ENCODE measurements at regions not wholly inside any gene's neighbourhood (a gene's known extent, or its start where the extent isn't known, plus 50 kb on each side); places are given as distances from the start of the nearest gene placed in this dataset.

DNA sequence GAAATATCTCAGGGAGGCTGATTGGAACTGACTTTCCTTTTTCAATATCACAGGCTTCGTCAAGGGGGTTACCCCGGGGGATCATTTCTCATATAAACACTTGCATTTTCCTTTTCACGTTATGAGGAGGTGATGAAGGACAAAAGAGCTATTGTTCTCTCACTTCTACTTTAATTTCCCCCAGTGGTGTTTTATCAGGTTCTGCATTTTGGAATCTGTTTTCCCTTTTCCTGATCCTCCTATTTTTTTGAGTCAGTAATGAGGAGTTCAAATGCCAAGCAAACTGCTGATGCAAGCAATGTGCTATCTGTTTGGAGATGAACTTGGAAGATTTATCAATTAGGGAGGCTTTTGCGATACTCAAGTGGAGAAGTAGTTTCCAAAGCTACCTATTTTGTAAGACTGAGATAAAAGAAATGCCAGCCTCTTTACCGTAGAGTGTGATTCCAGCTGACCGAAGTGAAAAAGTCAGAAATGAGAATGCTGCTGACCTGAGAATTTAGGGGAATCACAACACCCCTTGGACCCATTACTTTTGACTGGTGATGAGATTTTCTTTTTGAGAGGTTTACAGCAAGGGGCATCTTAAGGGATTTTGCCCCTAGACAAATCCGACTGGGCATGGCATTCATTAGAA, 556.0 kb downstream of the RNF144A start:
- DNase-seq: no peak

DNA sequence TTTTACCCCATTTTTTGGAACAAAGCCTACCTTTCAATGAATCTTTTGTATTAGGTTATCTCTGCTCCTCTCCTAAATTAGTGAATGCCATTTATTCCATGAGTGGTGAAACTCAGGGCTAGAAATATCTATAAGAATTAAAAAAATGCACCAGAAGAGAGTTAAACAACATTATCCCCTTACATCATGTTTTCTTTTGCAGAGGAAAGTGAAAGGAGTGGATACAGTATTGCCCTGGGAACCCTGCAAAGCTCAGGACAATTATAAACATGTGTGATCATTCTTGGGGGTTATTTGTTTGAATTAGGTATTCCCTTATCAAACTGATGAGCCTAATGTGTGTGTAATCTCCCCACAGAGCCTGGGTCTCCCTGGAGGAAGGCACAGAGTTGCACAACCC, 559.2 kb downstream of the RNF144A start:
- DNase-seq: no peak

DNA sequence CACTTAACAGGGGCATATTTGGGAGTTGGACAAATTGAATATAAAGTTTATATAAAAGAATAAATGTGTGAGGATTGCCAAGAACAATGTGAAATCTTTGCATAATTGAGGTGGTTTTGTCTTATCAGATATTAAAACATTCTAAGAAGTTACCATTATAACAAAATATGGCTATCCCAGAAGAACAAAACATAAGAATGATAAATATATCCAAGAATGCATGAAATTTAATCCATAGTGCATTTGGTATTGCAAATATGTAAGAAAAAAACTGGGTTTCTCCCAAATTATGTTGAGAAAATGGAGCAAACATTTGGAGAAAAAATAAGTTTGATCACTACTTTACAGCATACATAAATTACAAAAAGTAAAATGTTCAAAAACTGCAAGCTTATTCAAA, 562.4 kb downstream of the RNF144A start:
- DNase-seq: no peak

- no peak for DNase-seq
Observed at GRCh38 chr2:7480431-7480830, 563.2 kb downstream of the RNF144A start.

DNA sequence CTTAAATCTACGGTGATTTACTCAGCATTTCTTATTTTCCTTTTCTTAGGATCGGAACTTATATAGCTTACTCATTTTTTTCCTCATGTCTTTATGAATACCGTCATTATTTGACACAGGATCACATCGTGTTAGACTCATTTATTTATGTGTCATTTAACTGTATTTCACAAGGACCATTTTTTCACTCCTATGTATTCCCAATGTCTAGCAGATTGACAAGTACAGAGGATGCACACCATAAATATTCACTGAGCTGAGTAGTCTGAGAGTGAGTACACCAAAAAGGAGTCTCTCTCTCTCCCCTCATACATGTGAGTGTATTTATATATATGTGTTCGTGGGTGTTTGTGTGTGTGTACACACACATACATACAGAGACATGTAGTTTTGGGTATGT, 573.5 kb downstream of the RNF144A start:
- no peak for DNase-seq

GRCh38 chr2:7492719-7493118, 575.5 kb downstream of the RNF144A start:
- no peak for DNase-seq

GRCh38 chr2:7497178-7497577, 580.0 kb downstream of the RNF144A start:
- no peak for DNase-seq

- no peak for DNase-seq
Observed at GRCh38 chr2:7499018-7499417, 581.8 kb downstream of the RNF144A start.

- DNase-seq: no peak
Observed at GRCh38 chr2:7502336-7502735, 585.1 kb downstream of the RNF144A start.

DNA sequence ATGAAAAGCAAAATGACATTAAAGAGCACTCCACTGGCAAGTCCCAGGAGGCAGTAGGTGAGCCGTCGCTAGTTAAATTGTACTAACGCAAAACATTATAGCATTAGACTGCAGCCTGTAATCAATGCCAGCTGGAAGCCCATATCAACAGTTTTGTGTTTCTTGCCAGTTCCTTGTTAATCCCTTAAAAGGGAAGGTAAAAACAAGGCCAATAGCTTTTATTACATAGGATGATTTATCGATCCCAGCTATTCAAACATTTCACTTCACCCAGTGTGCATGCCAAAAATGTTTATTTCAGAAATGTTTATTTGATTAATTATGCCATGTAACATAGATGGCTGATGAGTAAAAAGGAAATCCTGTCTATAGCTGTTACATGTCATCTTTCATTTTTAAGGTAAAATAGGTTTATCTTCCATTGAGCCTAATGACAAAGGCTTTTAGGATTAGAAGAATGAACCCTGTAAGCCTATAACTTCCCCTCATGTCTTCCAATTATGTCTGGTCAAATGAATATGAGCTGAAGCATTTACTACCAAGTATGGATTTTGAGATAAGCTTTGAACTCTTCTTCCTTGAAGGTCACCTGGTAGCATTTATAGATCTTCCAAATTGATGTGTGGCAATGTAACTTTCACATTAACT, 591.2 kb downstream of the RNF144A start:
- DNase-seq: no peak

- DNase-seq: no peak
Observed at GRCh38 chr2:7510353-7510752, 593.1 kb downstream of the RNF144A start.

DNA sequence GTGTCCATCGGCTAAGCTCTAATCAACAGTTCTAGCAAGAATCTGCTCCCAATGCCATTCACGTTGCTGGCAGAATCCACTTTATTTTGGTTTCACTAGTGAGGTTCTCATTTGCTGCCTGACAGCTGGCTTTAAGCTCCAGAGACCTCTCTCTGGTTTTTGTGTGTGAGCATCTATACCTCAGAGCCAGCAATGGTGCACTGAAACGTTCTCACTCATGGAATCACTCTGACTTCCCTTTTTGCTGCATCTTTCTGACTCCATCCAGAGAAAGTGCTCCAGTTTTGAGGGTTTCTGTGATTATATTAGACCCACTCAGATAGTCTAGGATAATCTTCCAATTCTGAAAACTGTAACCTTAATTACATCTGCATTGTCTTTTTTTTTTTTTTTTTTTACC, 596.6 kb downstream of the RNF144A start:
- DNase-seq: no peak

GRCh38 chr2:7515327-7515726, 598.1 kb downstream of the RNF144A start:
- DNase-seq: no peak

DNA sequence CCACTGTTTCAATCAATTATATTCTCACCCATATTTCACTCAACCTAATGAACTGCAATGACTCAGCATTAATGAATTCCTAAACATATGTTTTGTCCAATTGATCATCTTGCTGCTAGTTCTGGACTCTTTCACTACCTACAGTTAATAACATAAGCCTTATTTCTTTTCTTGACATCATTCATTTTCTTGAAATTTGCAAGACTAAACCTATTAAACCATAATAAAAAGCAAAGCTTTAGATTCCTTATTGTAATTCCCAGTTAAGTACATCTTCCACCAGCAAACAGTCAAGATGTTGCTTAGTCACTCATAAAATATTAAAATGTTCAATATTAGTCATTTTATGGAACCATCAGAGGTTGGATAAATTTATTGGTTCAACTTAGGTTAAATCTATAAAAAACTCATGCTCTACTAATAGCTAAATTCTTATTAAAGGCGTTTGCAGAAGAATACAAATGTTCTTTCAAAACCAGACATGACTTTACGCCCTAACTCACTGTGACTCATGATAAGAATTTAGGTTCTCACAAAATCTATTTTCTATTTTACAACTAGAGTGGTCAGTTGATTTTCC, 599.4 kb downstream of the RNF144A start:
- no peak for DNase-seq

GRCh38 chr2:7517088-7517487, 599.9 kb downstream of the RNF144A start:
- no peak for DNase-seq

DNA sequence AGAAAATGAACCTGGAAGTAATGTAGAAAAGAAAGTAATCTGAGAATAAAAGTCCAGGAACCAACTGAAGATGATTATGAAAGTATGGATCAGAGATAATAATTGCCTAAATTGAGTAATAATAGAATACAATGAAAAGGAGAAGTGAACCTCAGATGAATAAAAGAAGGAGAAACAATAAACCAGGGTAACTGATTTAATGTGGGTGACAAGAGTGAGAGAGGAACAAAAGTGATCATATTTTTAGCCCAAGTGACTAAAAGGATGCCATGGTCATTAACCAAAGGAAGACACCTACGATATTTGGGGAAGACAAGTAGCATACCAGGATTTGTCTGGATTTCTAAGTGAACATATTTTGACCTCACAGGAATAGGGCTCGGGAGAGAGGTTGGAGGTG, 600.6 kb downstream of the RNF144A start:
- no peak for DNase-seq

- no peak for DNase-seq
Observed at GRCh38 chr2:7523481-7524120, 606.4 kb downstream of the RNF144A start.

DNA sequence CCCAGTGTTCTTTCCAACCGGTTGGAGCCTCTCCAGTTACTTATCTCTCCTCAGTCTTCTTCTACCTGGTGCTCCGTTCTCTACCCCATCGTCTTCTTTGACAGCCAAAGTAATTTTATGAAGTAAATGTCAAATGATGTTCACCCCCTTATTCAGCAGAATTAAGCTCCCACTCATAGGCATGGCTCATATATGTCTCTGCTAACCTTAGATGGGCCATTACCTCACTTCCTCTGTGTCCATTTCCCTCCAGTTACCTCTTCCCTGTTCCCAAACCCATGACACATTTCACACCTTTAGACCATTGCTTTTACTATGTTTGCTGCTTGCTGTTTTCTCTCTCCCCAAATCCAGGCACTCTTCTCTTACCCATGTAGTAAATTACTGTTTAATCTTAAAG, 607.0 kb downstream of the RNF144A start:
- no peak for DNase-seq

GRCh38 chr2:7525746-7526145, 608.5 kb downstream of the RNF144A start:
- no peak for DNase-seq

- DNase-seq: no peak
Observed at GRCh38 chr2:7527165-7527722, 610.0 kb downstream of the RNF144A start.

GRCh38 chr2:7530001-7530400, 612.8 kb downstream of the RNF144A start:
- no peak for DNase-seq

- DNase-seq: no peak
Observed at GRCh38 chr2:7539077-7539476, 621.9 kb downstream of the RNF144A start.

GRCh38 chr2:7539760-7540159, 622.5 kb downstream of the RNF144A start:
- DNase-seq: no peak
